Heart left ventricle (tissue), 16 donors: ENCODE measurements at regions not wholly inside any gene's neighbourhood (a gene's known extent, or its start where the extent isn't known, plus 50 kb on each side); places are given as distances from the start of the nearest gene placed in this dataset.

Source experiments
- ATAC-seq, 4 donors: fragments of 200-7000 bp; cut with Tn5 transposase; one replicate each; pipeline ENCODE4 v1.9.1; 2020 to 2022; ENCODE audit warnings: moderate library complexity in 4 of 4, mild to moderate bottlenecking in 3 of 4, moderate number of reproducible peaks in 1 of 4
- DNase-seq, 5 donors: peaks; one replicate each; pipeline ENCODE4 v3.0.0-alpha.2; 2020
- H3K27ac ChIP-seq, 12 donors: fragments of 200-600 bp; sonication (generic) in 4 of 12; one replicate each; pipeline versions ENCODE4 v1.5.0 to v1.8.0; 2016 to 2022; ENCODE audit warnings: mild to moderate bottlenecking in 2 of 12
- H3K27me3 ChIP-seq, 9 donors: fragments of 200-600 bp; sonication (generic) in 2 of 9; one replicate each; pipeline versions ENCODE4 v1.5.1 to v1.8.0; 2016 to 2022; ENCODE audit warnings: mild to moderate bottlenecking in 3 of 9
- H3K36me3 ChIP-seq, 9 donors: fragments of 200-600 bp; sonication (generic) in 2 of 9; one replicate each; pipeline versions ENCODE4 v1.5.0 to v1.8.0; 2018 to 2022; ENCODE audit warnings: mild to moderate bottlenecking in 2 of 9
- H3K4me1 ChIP-seq, 12 donors: fragments of 200-600 bp; sonication (generic) in 4 of 12; one replicate each; pipeline versions ENCODE4 v1.5.0 to v1.8.0; 2016 to 2022; ENCODE audit warnings: mild to moderate bottlenecking in 3 of 12
- H3K4me3 ChIP-seq, 12 donors: fragments of 200-600 bp; sonication (generic) in 4 of 12; one replicate each; pipeline versions ENCODE4 v1.5.0 to v1.8.0; 2017 to 2022; ENCODE audit warnings: mild to moderate bottlenecking in 9 of 12, moderate library complexity in 4 of 12
- H3K9me3 ChIP-seq, 12 donors: fragments of 200-600 bp; sonication (generic) in 4 of 12; one replicate each; pipeline versions ENCODE4 v1.5.0 to v1.8.0; 2016 to 2022; ENCODE audit warnings: mild to moderate bottlenecking in 1 of 12
- CTCF ChIP-seq, 12 donors: fragments of 200-600 bp; sonication (generic) in 4 of 12; IDR thresholded peaks; one replicate each; pipeline versions ENCODE4 v1.5.0 to v1.8.0; 2018 to 2022; ENCODE audit warnings: antibody characterized with exemption in 12 of 12, mild to moderate bottlenecking in 5 of 12
- POLR2A ChIP-seq, 2 donors: fragments of 450-650 bp; IDR thresholded peaks; one replicate each; pipeline ENCODE4 v1.6.1; 2017; ENCODE audit warnings: antibody characterized with exemption in 2 of 2, mild to moderate bottlenecking in 2 of 2, moderate library complexity in 2 of 2
- WGBS, 4 donors: extraction: QIAGEN DNeasy Blood & Tissue Kit in 2 of 4; methylation state at CpG; one replicate each; pipeline versions ENCODE4 v1.1.5 to v1.1.7; 2013 to 2018; 5-methylcytosine and 5-hydroxymethylcytosine counted together
- intact Hi-C, 10 donors: fragments of 100-400 bp; cut with DNase I; formaldehyde crosslinking; loops; one replicate each; pipeline versions ENCODE4 v1.11.1 to v1.14.2; 2022
- donor health status: ischemic (EF 13 %, LVEDD 7.1; RV severe dilation, severe dysfunction).
- donor health status: healthy with polysubstance abuse.
- donor health status: DM: no; HTN: yes; CAD: no.
- donor health status: DM: no; HTN: no; CAD: no.
- donor health status: ischemic (EF 25% LVEDD 6.9; RV normal size, moderate dysfunction).
- donor health status: ischemic (EF 25% LVEDD 5.7; RV mildly dilated, moderate dysfunction).
- donor health status: healthy.
- donor health status: DM: yes; HTN: yes; CAD: no.
- donor health status: ischemic (EF 35%, LVEDD 5.7; RV mildly dilated, moderate dysfunction).
- donor health status: nonischemic (EF 11% LVEDD 7.7; RV severe dilation, severe dysfunction).
- donor health status: DM: yes; HTN: yes; CAD: no.
- donor health status: PGD.
- donor health status: ischemic (EF 29% LVEDD 5.4; RV normal size, mild dysfunction).
- donor health status: nonischemic (EF 23%, LVEDD 6.1; RV moderate dilation, normal function).

- peak overlapping the region in 3 of 12 donors; percentile 3 to 64 (median 7) for H3K27ac ChIP-seq
- no peaks in the 10 kb centered on the region for H3K9me3 ChIP-seq
- TF ChIP-seq POLR2A (IDR thresholded peaks at IDR 0.05), result no peak
- TF ChIP-seq CTCF (IDR thresholded peaks at IDR 0.05), result no peak
- WGBS, 4 donors, result 64 to 70% (median 67%) methylated on average over 10 of the region's 10 CpGs
- DNase-seq (no peak), ATAC-seq (no peak)
- intact Hi-C loops, result no loop called here
- peaks cover 0 to 10% (median 0%) of the 10 kb centered on the region in 9 donors for H3K27me3 ChIP-seq
- no peaks in the 10 kb centered on the region for H3K36me3 ChIP-seq
- H3K4me1 ChIP-seq, result peaks cover 0 to 23% (median 0%) of the 10 kb centered on the region in 12 donors
- no peak overlapping the region for H3K4me3 ChIP-seq
Measured at GRCh38 chr3:187590861-187591576, 79.2 kb downstream of the SST start.

GRCh38 chr3:187587076-187587475, 83.1 kb downstream of the SST start:
- peaks cover 0 to 3% (median 0%) of the 10 kb centered on the region in 9 donors for H3K27me3 ChIP-seq
- ATAC-seq (no peak), DNase-seq (no peak)
- TF ChIP-seq CTCF (IDR thresholded peaks at IDR 0.05) (no peak), POLR2A (IDR thresholded peaks at IDR 0.05) (no peak)
- H3K9me3 ChIP-seq, result no peaks in the 10 kb centered on the region
- intact Hi-C loops, result no loop called here
- WGBS, 4 donors, result 70 to 77% (median 73%) methylated on average over 4 of the region's 4 CpGs
- H3K4me3 ChIP-seq, result no peak overlapping the region
- H3K27ac ChIP-seq, result no peak overlapping the region
- H3K4me1 ChIP-seq, result peaks cover 0 to 11% (median 0%) of the 10 kb centered on the region in 12 donors
- H3K36me3 ChIP-seq, result no peaks in the 10 kb centered on the region

- TF ChIP-seq POLR2A (IDR thresholded peaks at IDR 0.05) (no peak), CTCF (IDR thresholded peaks at IDR 0.05) (no peak)
Measured at GRCh38 chr3:187586226-187586625, 84.0 kb downstream of the SST start.

GRCh38 chr3:187572441-187572840, 97.8 kb downstream of the SST start:
- TF ChIP-seq POLR2A (IDR thresholded peaks at IDR 0.05) (no peak), CTCF (IDR thresholded peaks at IDR 0.05) (no peak)
- WGBS, 4 donors, result 52 to 79% (median 61%) methylated on average over 2 of the region's 2 CpGs
- Histone ChIP-seq H3K4me3 (no peak overlapping the region), H3K27ac (no peak overlapping the region), H3K4me1 (peaks cover 0 to 13% (median 3%) of the 10 kb centered on the region in 12 donors), H3K27me3 (no peaks in the 10 kb centered on the region), H3K9me3 (no peaks in the 10 kb centered on the region), H3K36me3 (no peaks in the 10 kb centered on the region)
- no peak for DNase-seq
- intact Hi-C loops, result no loop called here
- ATAC-seq, result no peak

More at GRCh38 chr3:187586226-187586625, 84.0 kb downstream of the SST start:
- ATAC-seq (no peak), DNase-seq (no peak)
- Histone ChIP-seq H3K27ac (no peak overlapping the region), H3K36me3 (no peaks in the 10 kb centered on the region), H3K4me1 (peaks cover 0 to 7% (median 0%) of the 10 kb centered on the region in 12 donors), H3K4me3 (no peak overlapping the region), H3K27me3 (peaks cover 0 to 3% (median 0%) of the 10 kb centered on the region in 9 donors), H3K9me3 (no peaks in the 10 kb centered on the region)
- intact Hi-C loops, result no loop called here
